ENCODE measurements at regions not wholly inside any gene's neighbourhood (a gene's known extent, or its start where the extent isn't known, plus 50 kb on each side); places are given as distances from the start of the nearest gene placed in this dataset.

- TF ChIP-seq REST (IDR thresholded peaks at IDR 0.05; ENCODE audit: insufficient read depth in 1 of 2, low read depth in 2 of 2, low read length in 2 of 2): no peak
- TF ChIP-seq SIN3A (IDR thresholded peaks at IDR 0.05; ENCODE audit: borderline replicate concordance, insufficient read depth, low read length): no peak
- TF ChIP-seq POLR2AphosphoS5 (IDR thresholded peaks at IDR 0.05; ENCODE audit: low read depth, low read length): no peak
Measured at GRCh38 chr4:24700118-24700517, 95.3 kb upstream of the SOD3 start.

All from PFSK-1 (cell line).